Testis (tissue), 2 donors: ENCODE measurements at regions not wholly inside any gene's neighbourhood (a gene's known extent, or its start where the extent isn't known, plus 50 kb on each side); places are given as distances from the start of the nearest gene placed in this dataset.

Experiments
- CTCF ChIP-seq, 3 experiments: fragments of 450-650 bp in 2 of 3; fragments of 200-600 bp in 1 of 3; sonication (generic) in 1 of 3; IDR thresholded peaks; one replicate each; pipeline ENCODE4 v1.5.1; 2016 to 2019; ENCODE audit warnings: antibody characterized with exemption in 3 of 3, mild to moderate bottlenecking in 2 of 3, moderate library complexity in 1 of 3
- POLR2A ChIP-seq: fragments of 450-650 bp; IDR thresholded peaks from one replicate; pipeline ENCODE4 v1.6.1; 2017; ENCODE audit warnings: antibody characterized with exemption, mild to moderate bottlenecking, moderate library complexity

GRCh38 chr15:94909510-94909909 is 678.1 kb downstream of the MCTP2 start:
- no peak for TF ChIP-seq CTCF (IDR thresholded peaks at IDR 0.05)
- TF ChIP-seq POLR2A, result no peak
